ENCODE measurements at regions not wholly inside any gene's neighbourhood (a gene's known extent, or its start where the extent isn't known, plus 50 kb on each side); places are given as distances from the start of the nearest gene placed in this dataset.

- TF ChIP-seq POLR2A (IDR thresholded peaks at IDR 0.05) (no peak), EP300 (IDR thresholded peaks at IDR 0.05; ENCODE audit: low read depth) (no peak), POLR2AphosphoS5 (IDR thresholded peaks at IDR 0.05) (no peak)
- TF ChIP-seq, protein P1, sequence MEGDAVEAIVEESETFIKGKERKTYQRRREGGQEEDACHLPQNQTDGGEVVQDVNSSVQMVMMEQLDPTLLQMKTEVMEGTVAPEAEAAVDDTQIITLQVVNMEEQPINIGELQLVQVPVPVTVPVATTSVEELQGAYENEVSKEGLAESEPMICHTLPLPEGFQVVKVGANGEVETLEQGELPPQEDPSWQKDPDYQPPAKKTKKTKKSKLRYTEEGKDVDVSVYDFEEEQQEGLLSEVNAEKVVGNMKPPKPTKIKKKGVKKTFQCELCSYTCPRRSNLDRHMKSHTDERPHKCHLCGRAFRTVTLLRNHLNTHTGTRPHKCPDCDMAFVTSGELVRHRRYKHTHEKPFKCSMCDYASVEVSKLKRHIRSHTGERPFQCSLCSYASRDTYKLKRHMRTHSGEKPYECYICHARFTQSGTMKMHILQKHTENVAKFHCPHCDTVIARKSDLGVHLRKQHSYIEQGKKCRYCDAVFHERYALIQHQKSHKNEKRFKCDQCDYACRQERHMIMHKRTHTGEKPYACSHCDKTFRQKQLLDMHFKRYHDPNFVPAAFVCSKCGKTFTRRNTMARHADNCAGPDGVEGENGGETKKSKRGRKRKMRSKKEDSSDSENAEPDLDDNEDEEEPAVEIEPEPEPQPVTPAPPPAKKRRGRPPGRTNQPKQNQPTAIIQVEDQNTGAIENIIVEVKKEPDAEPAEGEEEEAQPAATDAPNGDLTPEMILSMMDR (IDR thresholded peaks at IDR 0.05): no peak
Measured at GRCh38 chr18:34943587-34943986, 97.6 kb upstream of the MAPRE2 start.

Measured in transverse colon (tissue), 4 donors.